Tibial nerve (tissue), 4 donors: ENCODE measurements at regions not wholly inside any gene's neighbourhood (a gene's known extent, or its start where the extent isn't known, plus 50 kb on each side); places are given as distances from the start of the nearest gene placed in this dataset.

ENCODE experiments used
- DNase-seq, 2 donors: peaks; one replicate each; pipeline ENCODE4 v3.0.0-alpha.2; 2019; ENCODE audit warnings: low spot score in 2 of 2
- H3K27ac ChIP-seq, 4 donors: fragments of 200-600 bp; sonication (generic) in 3 of 4; one replicate each; pipeline ENCODE4 v1.5.1; 2017 to 2019; ENCODE audit warnings: mild to moderate bottlenecking in 1 of 4
- H3K27me3 ChIP-seq, 2 donors: fragments of 200-600 bp; sonication (generic) in 1 of 2; one replicate each; pipeline versions ENCODE4 v1.5.1 to v1.6.0; 2017 to 2019
- H3K36me3 ChIP-seq, 3 donors: fragments of 200-600 bp; sonication (generic); one replicate each; pipeline ENCODE4 v1.5.1; 2018 to 2019
- H3K4me1 ChIP-seq, 4 donors: fragments of 200-600 bp; sonication (generic) in 3 of 4; one replicate each; pipeline ENCODE4 v1.5.1; 2017 to 2019
- H3K4me3 ChIP-seq, 4 donors: fragments of 200-600 bp; sonication (generic) in 3 of 4; one replicate each; pipeline ENCODE4 v1.5.1; 2017 to 2019; ENCODE audit warnings: mild to moderate bottlenecking in 1 of 4, moderate library complexity in 1 of 4
- H3K9me3 ChIP-seq, 4 donors: fragments of 200-600 bp; sonication (generic) in 3 of 4; one replicate each; pipeline ENCODE4 v1.5.1; 2017 to 2019
- EP300 ChIP-seq, 2 donors: sonication (generic); formaldehyde crosslinking; IDR thresholded peaks; one replicate each; pipeline ENCODE4 v1.6.1; 2017; ENCODE audit warnings: antibody characterized with exemption in 2 of 2, mild to moderate bottlenecking in 1 of 2
- POLR2A ChIP-seq, 2 donors: fragments of 450-650 bp; IDR thresholded peaks; one replicate each; pipeline ENCODE4 v1.6.1; 2017; ENCODE audit warnings: antibody characterized with exemption in 2 of 2, mild to moderate bottlenecking in 2 of 2, moderate library complexity in 2 of 2
- WGBS, 2 donors: methylation state at CpG; one replicate each; pipeline ENCODE4 v1.1.5; 2018; 5-methylcytosine and 5-hydroxymethylcytosine counted together
- TF ChIP-seq, protein P1 (sequence below), 5 experiments: fragments of 200-600 bp in 3 of 5; fragments of 450-650 bp in 2 of 5; sonication (generic) in 3 of 5; IDR thresholded peaks; one replicate each; pipeline ENCODE4 v1.5.1; 2016 to 2019; ENCODE audit warnings: antibody characterized with exemption in 5 of 5, mild to moderate bottlenecking in 3 of 5, moderate library complexity in 2 of 5

DNA sequence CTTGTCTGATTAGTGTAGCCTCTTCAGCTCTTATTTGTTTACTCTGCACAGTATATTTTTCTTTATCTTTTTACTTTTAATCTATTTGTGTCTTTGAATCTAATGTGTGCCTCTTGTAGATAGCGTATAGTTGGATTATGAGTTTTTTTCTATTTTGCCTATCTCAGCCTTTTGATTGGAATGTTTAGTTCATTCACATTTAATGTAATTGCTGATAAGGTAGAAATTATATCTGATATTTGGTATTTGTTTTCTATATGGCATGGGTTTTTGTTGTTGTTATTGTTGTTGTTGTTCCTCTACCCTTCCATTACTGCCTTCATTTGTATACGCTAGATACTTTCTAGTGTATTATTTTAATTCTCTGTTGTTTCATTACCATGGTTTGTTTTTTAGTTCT is 131.7 kb upstream of the GRIK3 start:
- H3K4me3 ChIP-seq = no peak overlapping the region
- no peaks in the 10 kb centered on the region for H3K36me3 ChIP-seq
- peaks cover 0 to 29% (median 0%) of the 10 kb centered on the region in 4 donors for H3K9me3 ChIP-seq
- 95 to 100% methylated on average over 2 of the region's 2 CpGs for WGBS, 2 donors
- TF ChIP-seq, protein P1, sequence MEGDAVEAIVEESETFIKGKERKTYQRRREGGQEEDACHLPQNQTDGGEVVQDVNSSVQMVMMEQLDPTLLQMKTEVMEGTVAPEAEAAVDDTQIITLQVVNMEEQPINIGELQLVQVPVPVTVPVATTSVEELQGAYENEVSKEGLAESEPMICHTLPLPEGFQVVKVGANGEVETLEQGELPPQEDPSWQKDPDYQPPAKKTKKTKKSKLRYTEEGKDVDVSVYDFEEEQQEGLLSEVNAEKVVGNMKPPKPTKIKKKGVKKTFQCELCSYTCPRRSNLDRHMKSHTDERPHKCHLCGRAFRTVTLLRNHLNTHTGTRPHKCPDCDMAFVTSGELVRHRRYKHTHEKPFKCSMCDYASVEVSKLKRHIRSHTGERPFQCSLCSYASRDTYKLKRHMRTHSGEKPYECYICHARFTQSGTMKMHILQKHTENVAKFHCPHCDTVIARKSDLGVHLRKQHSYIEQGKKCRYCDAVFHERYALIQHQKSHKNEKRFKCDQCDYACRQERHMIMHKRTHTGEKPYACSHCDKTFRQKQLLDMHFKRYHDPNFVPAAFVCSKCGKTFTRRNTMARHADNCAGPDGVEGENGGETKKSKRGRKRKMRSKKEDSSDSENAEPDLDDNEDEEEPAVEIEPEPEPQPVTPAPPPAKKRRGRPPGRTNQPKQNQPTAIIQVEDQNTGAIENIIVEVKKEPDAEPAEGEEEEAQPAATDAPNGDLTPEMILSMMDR (IDR thresholded peaks at IDR 0.05) = no peak
- TF ChIP-seq POLR2A (IDR thresholded peaks at IDR 0.05) (no peak), EP300 (IDR thresholded peaks at IDR 0.05) (no peak)
- no peaks in the 10 kb centered on the region for H3K27me3 ChIP-seq
- DNase-seq = no peak
- no peak overlapping the region for H3K27ac ChIP-seq
- no peaks in the 10 kb centered on the region for H3K4me1 ChIP-seq

GRCh38 chr1:37167479-37167878 is 133.2 kb upstream of the GRIK3 start:
- peaks cover 0 to 24% (median 0%) of the 10 kb centered on the region in 4 donors for H3K9me3 ChIP-seq
- DNase-seq = no peak
- 94 to 95% methylated on average over 1 of the region's 1 CpG for WGBS, 2 donors
- H3K4me3 ChIP-seq = no peak overlapping the region
- H3K27ac ChIP-seq = no peak overlapping the region
- H3K4me1 ChIP-seq = no peaks in the 10 kb centered on the region
- no peaks in the 10 kb centered on the region for H3K36me3 ChIP-seq
- no peaks in the 10 kb centered on the region for H3K27me3 ChIP-seq
- TF ChIP-seq EP300 (IDR thresholded peaks at IDR 0.05) (no peak), POLR2A (IDR thresholded peaks at IDR 0.05) (no peak)
- TF ChIP-seq, protein P1 (IDR thresholded peaks at IDR 0.05) = no peak

- H3K36me3 ChIP-seq = no peaks in the 10 kb centered on the region
- no peak overlapping the region for H3K4me3 ChIP-seq
- no peak for DNase-seq
- no peaks in the 10 kb centered on the region for H3K4me1 ChIP-seq
- TF ChIP-seq, protein P1 (IDR thresholded peaks at IDR 0.05) = no peak
- TF ChIP-seq POLR2A (IDR thresholded peaks at IDR 0.05) (no peak), EP300 (IDR thresholded peaks at IDR 0.05) (no peak)
- H3K27ac ChIP-seq = no peak overlapping the region
- WGBS, 2 donors = 34 to 43% methylated on average over 2 of the region's 2 CpGs
- H3K9me3 ChIP-seq = peaks cover 0 to 18% (median 0%) of the 10 kb centered on the region in 4 donors
- no peaks in the 10 kb centered on the region for H3K27me3 ChIP-seq
Measured at GRCh38 chr1:37169241-37169640, 134.9 kb upstream of the GRIK3 start.

- no peak for TF ChIP-seq EP300 (IDR thresholded peaks at IDR 0.05)
- TF ChIP-seq, protein P1 (IDR thresholded peaks at IDR 0.05) = no peak
- no peak for TF ChIP-seq POLR2A (IDR thresholded peaks at IDR 0.05)
Measured at GRCh38 chr1:37169743-37170275, 135.5 kb upstream of the GRIK3 start.

DNA sequence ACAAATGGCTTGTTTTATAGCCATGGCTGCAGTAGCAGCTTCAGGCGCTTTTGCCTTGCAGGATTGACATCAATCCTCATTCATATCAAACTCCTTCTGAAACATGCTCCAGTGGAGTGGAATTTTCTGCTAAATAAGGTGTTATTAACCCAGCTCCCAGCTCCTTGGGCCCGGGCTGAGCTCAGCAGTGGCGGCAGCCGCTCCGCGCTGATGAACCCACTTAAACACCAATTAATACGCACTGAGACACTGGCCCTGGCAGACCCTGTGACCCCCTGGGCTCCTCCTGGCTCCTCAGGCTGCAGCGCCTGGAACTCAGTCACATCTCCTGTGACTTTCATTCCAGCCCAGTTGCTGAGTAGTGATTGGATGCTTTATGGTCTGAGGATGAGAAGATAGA is 137.4 kb upstream of the GRIK3 start:
- no peaks in the 10 kb centered on the region for H3K27me3 ChIP-seq
- H3K4me1 ChIP-seq = no peaks in the 10 kb centered on the region
- WGBS, 2 donors = 77 to 86% methylated on average over 8 of the region's 8 CpGs
- DNase-seq = no peak
- H3K9me3 ChIP-seq = peaks cover 0 to 6% (median 0%) of the 10 kb centered on the region in 4 donors
- TF ChIP-seq, protein P1 (IDR thresholded peaks at IDR 0.05) = no peak
- TF ChIP-seq EP300 (IDR thresholded peaks at IDR 0.05) (no peak), POLR2A (IDR thresholded peaks at IDR 0.05) (no peak)
- H3K36me3 ChIP-seq = no peaks in the 10 kb centered on the region
- H3K4me3 ChIP-seq = no peak overlapping the region
- H3K27ac ChIP-seq = no peak overlapping the region

More at GRCh38 chr1:37169743-37170275, 135.5 kb upstream of the GRIK3 start:
- Histone ChIP-seq H3K4me3 (no peak overlapping the region), H3K4me1 (no peaks in the 10 kb centered on the region), H3K9me3 (peaks cover 0 to 12% (median 0%) of the 10 kb centered on the region in 4 donors), H3K27me3 (no peaks in the 10 kb centered on the region), H3K27ac (no peak overlapping the region), H3K36me3 (no peaks in the 10 kb centered on the region)
- 78 to 83% methylated on average over 8 of the region's 8 CpGs for WGBS, 2 donors
- no peak for DNase-seq
